A673 (cell line): ENCODE measurements at regions not wholly inside any gene's neighbourhood (a gene's known extent, or its start where the extent isn't known, plus 50 kb on each side); places are given as distances from the start of the nearest gene placed in this dataset.
"Not testable (repeated sequence)": the region's sequence is repeated elsewhere in the genome, so short reads cannot be mapped to it uniquely, and the experiment has no call there.

Experiments used
- BruUV-seq: library from RNA; stranded (reverse); fragments of 400-500 nt; replicated peaks from 2 replicates; lab custom pipeline; 2021; lab: Mats Ljungman, UMichigan
- CTCF ChIA-PET: fragments of 300-600 bp; sonication (Branson Sonifier 250); formaldehyde crosslinking; loops from one replicate; lab custom pipeline; 2022; ENCODE audit warnings: antibody characterized with exemption; lab: Charles Lee
- POLR2A ChIA-PET: fragments of 300-600 bp; sonication (Branson Sonifier 250); formaldehyde crosslinking; loops from one replicate; lab custom pipeline; 2022; ENCODE audit warnings: antibody characterized with exemption; ENCODE audit not compliant: low non-redundant PET; lab: Charles Lee
- DNase-seq: peaks from one replicate; pipeline ENCODE4 v3.0.0-alpha.2; 2015; ENCODE audit warnings: low spot score
- H3K27ac ChIP-seq: fragments of 200-600 bp; sonication (generic); 2 replicates; pipeline ENCODE4 v1.5.1; 2016; ENCODE audit warnings: mixed run types, low read depth, mild to moderate bottlenecking, mixed read lengths, antibody characterized with exemption, low read length; ENCODE audit not compliant: poor library complexity, severe bottlenecking
- H3K27me3 ChIP-seq: fragments of 200-600 bp; sonication (generic); replicated peaks from 2 replicates; pipeline ENCODE4 v1.6.1; 2017; ENCODE audit warnings: mixed run types, low read depth, mild to moderate bottlenecking, mixed read lengths, antibody characterized with exemption, low read length; ENCODE audit not compliant: insufficient read depth, poor library complexity
- H3K36me3 ChIP-seq: fragments of 200-600 bp; sonication (generic); 2 replicates; pipeline ENCODE4 v1.6.1; 2016; ENCODE audit warnings: mixed run types, mild to moderate bottlenecking, mixed read lengths, antibody characterized with exemption, low read length; ENCODE audit not compliant: insufficient read depth, poor library complexity, severe bottlenecking
- H3K4me1 ChIP-seq: fragments of 200-600 bp; sonication (generic); 2 replicates; pipeline ENCODE4 v1.6.1; 2017; ENCODE audit warnings: mixed run types, mild to moderate bottlenecking, mixed read lengths, antibody characterized with exemption, low read length; ENCODE audit not compliant: insufficient read depth, poor library complexity, severe bottlenecking
- H3K4me3 ChIP-seq: fragments of 200-600 bp; sonication (generic); 2 replicates; pipeline ENCODE4 v1.5.1; 2016; ENCODE audit warnings: low read depth, mixed run types, mild to moderate bottlenecking, mixed read lengths, low read length; ENCODE audit not compliant: poor library complexity, severe bottlenecking
- H3K9me3 ChIP-seq: fragments of 200-600 bp; sonication (generic); 2 replicates; pipeline ENCODE4 v1.6.1; 2016; ENCODE audit warnings: mixed run types, low read depth, mild to moderate bottlenecking, mixed read lengths, antibody characterized with exemption, low read length; ENCODE audit not compliant: poor library complexity, severe bottlenecking
- CTCF ChIP-seq: fragments of 300-800, 200-600 bp; sonication (generic); conservative IDR thresholded peaks from 2 replicates; pipeline ENCODE4 v1.5.1; 2017; ENCODE audit warnings: low read depth, mild to moderate bottlenecking, antibody characterized with exemption, low read length, moderate library complexity, mixed read lengths
- EZH2 ChIP-seq: fragments of 200-600 bp; sonication (generic); IDR thresholded peaks from 2 replicates; pipeline ENCODE4 v1.6.1; 2017; ENCODE audit warnings: borderline replicate concordance, low read depth, mild to moderate bottlenecking, mixed read lengths, antibody characterized with exemption, low read length; ENCODE audit not compliant: poor library complexity, severe bottlenecking
- intact Hi-C: fragments of 100-400 bp; cut with micrococcal nuclease; formaldehyde crosslinking; loops from one replicate; pipeline ENCODE4 v1.10.0; 2022; ENCODE audit not compliant: unreplicated experiment

GRCh38 chr2:16381511-16381910 is 284.1 kb downstream of the CYRIA start:
- POLR2A ChIA-PET, result no interaction called here
- Histone ChIP-seq H3K4me1 (no peaks in the 10 kb centered on the region), H3K4me3 (no peak overlapping the region), H3K27me3 (peaks cover 17% of the 10 kb centered on the region), H3K27ac (no peak overlapping the region), H3K9me3 (no peaks in the 10 kb centered on the region), H3K36me3 (no peaks in the 10 kb centered on the region)
- DNase-seq, result no peak
- CTCF ChIA-PET, result no interaction called here
- TF ChIP-seq CTCF (no peak), EZH2 (no peak)
- intact Hi-C loops, result no loop called here
- BruUV-seq, result no TSS peak

GRCh38 chr2:16379901-16380300 is 285.7 kb downstream of the CYRIA start:
- DNase-seq, BruUV-seq, H3K36me3 ChIP-seq, intact Hi-C loops, H3K9me3 ChIP-seq, H3K4me3 ChIP-seq, CTCF ChIA-PET, H3K4me1 ChIP-seq, H3K27ac ChIP-seq, POLR2A ChIA-PET: not testable (repeated sequence)
- H3K27me3 ChIP-seq, result peaks cover 17% of the 10 kb centered on the region

- H3K4me3 ChIP-seq, CTCF ChIA-PET, H3K4me1 ChIP-seq, H3K9me3 ChIP-seq, BruUV-seq, H3K36me3 ChIP-seq, POLR2A ChIA-PET, H3K27ac ChIP-seq, DNase-seq, intact Hi-C loops: not testable (repeated sequence)
- H3K27me3 ChIP-seq, result peaks cover 16% of the 10 kb centered on the region
These were observed 286.6 kb downstream of the CYRIA start for GRCh38 chr2:16379061-16379460.

- DNase-seq, result no peak
- Histone ChIP-seq H3K9me3 (no peaks in the 10 kb centered on the region), H3K4me3 (no peak overlapping the region), H3K36me3 (no peaks in the 10 kb centered on the region), H3K4me1 (no peaks in the 10 kb centered on the region), H3K27ac (no peak overlapping the region), H3K27me3 (peaks cover 6% of the 10 kb centered on the region)
- no peak for TF ChIP-seq EZH2
- no peak for TF ChIP-seq CTCF
- POLR2A ChIA-PET, result no interaction called here
- BruUV-seq, result no TSS peak
- CTCF ChIA-PET, result no interaction called here
- intact Hi-C loops, result no loop called here
These were observed 287.6 kb downstream of the CYRIA start for GRCh38 chr2:16378031-16378430.
